ENCODE measurements at regions not wholly inside any gene's neighbourhood (a gene's known extent, or its start where the extent isn't known, plus 50 kb on each side); places are given as distances from the start of the nearest gene placed in this dataset.

- H3K27me3 ChIP-seq: no peaks in the 10 kb centered on the region
- DNase-seq (no peak), FAIRE-seq (peak; percentile 23), ATAC-seq (no peak)
- no peaks in the 10 kb centered on the region for H3K4me1 ChIP-seq
- no peaks in the 10 kb centered on the region for H3K9me3 ChIP-seq
- no peak overlapping the region for H3K4me3 ChIP-seq
- TF ChIP-seq, protein P1, sequence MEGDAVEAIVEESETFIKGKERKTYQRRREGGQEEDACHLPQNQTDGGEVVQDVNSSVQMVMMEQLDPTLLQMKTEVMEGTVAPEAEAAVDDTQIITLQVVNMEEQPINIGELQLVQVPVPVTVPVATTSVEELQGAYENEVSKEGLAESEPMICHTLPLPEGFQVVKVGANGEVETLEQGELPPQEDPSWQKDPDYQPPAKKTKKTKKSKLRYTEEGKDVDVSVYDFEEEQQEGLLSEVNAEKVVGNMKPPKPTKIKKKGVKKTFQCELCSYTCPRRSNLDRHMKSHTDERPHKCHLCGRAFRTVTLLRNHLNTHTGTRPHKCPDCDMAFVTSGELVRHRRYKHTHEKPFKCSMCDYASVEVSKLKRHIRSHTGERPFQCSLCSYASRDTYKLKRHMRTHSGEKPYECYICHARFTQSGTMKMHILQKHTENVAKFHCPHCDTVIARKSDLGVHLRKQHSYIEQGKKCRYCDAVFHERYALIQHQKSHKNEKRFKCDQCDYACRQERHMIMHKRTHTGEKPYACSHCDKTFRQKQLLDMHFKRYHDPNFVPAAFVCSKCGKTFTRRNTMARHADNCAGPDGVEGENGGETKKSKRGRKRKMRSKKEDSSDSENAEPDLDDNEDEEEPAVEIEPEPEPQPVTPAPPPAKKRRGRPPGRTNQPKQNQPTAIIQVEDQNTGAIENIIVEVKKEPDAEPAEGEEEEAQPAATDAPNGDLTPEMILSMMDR (IDR thresholded peaks at IDR 0.05): no peak
- no peak overlapping the region for H3K27ac ChIP-seq
- intact Hi-C loops (cut with DNase I): no loop called here
- no peaks in the 10 kb centered on the region for H3K36me3 ChIP-seq
- WGBS, 2 donors: 74 to 92% methylated on average over 1 of the region's 1 CpG
These were observed 628.6 kb upstream of the ANKRD30A start for GRCh38 chr10:36496758-36497157.

DNA sequence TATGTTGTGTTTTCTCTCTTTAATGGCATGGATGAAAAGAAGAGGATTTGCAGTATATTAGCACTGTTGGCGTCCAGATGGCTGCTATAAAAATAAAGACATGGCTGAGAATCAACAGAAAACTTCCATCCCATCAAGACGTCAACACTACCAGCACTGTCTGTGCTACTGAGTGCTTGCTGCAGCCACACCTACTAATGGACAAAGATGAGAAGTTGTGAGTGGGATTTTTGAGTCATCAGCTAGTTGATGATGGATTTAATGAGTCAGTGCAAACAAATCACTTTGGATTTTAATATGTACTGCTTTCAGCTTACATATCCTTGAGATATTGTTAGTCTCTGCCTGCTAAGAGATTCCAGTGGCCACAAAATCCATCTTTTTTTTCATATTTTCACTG lies 631.0 kb upstream of the ANKRD30A start:
- intact Hi-C loops (cut with DNase I): no loop called here
- TF ChIP-seq, protein P1 (IDR thresholded peaks at IDR 0.05): no peak
- DNase-seq (no peak), ATAC-seq (no peak), FAIRE-seq (no peak)
- WGBS, 2 donors: 53 to 57% methylated on average over 2 of the region's 2 CpGs
- Histone ChIP-seq H3K4me1 (no peaks in the 10 kb centered on the region), H3K36me3 (no peaks in the 10 kb centered on the region), H3K4me3 (no peak overlapping the region), H3K9me3 (no peaks in the 10 kb centered on the region), H3K27ac (no peak overlapping the region), H3K27me3 (no peaks in the 10 kb centered on the region)

DNA sequence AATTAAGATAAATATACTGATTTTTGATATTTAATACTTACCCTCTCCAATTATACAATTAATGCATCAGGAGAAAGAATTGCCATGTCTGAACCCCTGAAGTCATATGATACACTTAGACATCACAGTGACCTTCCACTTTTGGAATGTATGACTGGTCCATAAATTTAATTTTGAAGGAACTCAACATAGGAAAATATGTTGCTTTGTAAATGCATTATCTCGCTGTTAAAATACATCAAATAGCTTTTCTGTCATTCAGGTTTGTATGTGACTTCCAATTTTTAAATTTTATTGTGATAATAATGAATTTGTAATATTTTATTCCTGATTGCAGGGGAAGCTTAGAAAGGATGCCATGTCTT lies 631.9 kb upstream of the ANKRD30A start:
- no peak for DNase-seq
- intact Hi-C loops (cut with DNase I): no loop called here
- Histone ChIP-seq H3K4me3 (no peak overlapping the region), H3K4me1 (no peaks in the 10 kb centered on the region), H3K36me3 (no peaks in the 10 kb centered on the region), H3K27ac (no peak overlapping the region), H3K9me3 (no peaks in the 10 kb centered on the region), H3K27me3 (no peaks in the 10 kb centered on the region)
- no peak for ATAC-seq
- TF ChIP-seq, protein P1 (IDR thresholded peaks at IDR 0.05): no peak
- FAIRE-seq: no peak
- WGBS, 2 donors: 65 to 85% methylated on average over 1 of the region's 1 CpG

- TF ChIP-seq, protein P1 (IDR thresholded peaks at IDR 0.05): no peak
These were observed 632.5 kb upstream of the ANKRD30A start for GRCh38 chr10:36492590-36493515.

DNA sequence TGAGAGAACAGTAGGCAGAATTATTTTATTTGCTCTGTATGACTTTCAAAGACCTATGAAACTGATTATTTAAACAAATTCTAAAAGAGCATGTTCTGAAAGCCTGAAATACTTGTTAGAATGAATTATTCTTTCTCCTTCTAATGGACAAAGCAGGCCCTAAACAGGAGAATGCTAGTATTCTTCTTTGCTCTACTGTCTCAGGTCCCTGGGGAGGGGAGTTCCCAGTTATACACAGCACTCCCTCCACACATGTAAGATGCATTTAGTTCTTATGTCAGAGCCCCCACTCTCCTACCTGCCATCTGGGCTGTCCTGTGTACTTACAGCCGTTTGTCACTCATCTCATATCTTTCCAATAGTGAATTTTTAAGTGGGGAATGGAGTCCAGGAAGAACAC lies 633.5 kb upstream of the ANKRD30A start:
- no peaks in the 10 kb centered on the region for H3K27me3 ChIP-seq
- TF ChIP-seq, protein P1 (IDR thresholded peaks at IDR 0.05): no peak
- DNase-seq (no peak), FAIRE-seq (no peak), ATAC-seq (no peak)
- intact Hi-C loops (cut with DNase I): no loop called here
- H3K4me3 ChIP-seq: no peak overlapping the region
- no peaks in the 10 kb centered on the region for H3K4me1 ChIP-seq
- H3K27ac ChIP-seq: no peak overlapping the region
- 43 to 52% methylated on average over 1 of the region's 1 CpG for WGBS, 2 donors
- H3K9me3 ChIP-seq: no peaks in the 10 kb centered on the region
- H3K36me3 ChIP-seq: no peaks in the 10 kb centered on the region

More at GRCh38 chr10:36492590-36493515, 632.5 kb upstream of the ANKRD30A start:
- Histone ChIP-seq H3K4me1 (no peaks in the 10 kb centered on the region), H3K36me3 (no peaks in the 10 kb centered on the region), H3K27ac (no peak overlapping the region), H3K9me3 (no peaks in the 10 kb centered on the region), H3K27me3 (no peaks in the 10 kb centered on the region), H3K4me3 (no peak overlapping the region)
- 44 to 45% methylated on average over 4 of the region's 4 CpGs for WGBS, 2 donors
- ATAC-seq (no peak), DNase-seq (no peak), FAIRE-seq (no peak)
- intact Hi-C loops (cut with DNase I): no loop called here
